HG02840 (cell line): ENCODE measurements at regions not wholly inside any gene's neighbourhood (a gene's known extent, or its start where the extent isn't known, plus 50 kb on each side); places are given as distances from the start of the nearest gene placed in this dataset.

Experiments
- ATAC-seq: cut with Tn5 transposase; IDR thresholded peaks from one replicate; pipeline ENCODE4 v1.9.1; 2021; ENCODE audit warnings: mild to moderate bottlenecking, moderate library complexity, moderate number of reproducible peaks; ENCODE audit not compliant: unreplicated experiment, low FRiP score

GRCh38 chr5:76030343-76030742 lies 52.8 kb upstream of the SV2C start:
- no peak for ATAC-seq

DNA sequence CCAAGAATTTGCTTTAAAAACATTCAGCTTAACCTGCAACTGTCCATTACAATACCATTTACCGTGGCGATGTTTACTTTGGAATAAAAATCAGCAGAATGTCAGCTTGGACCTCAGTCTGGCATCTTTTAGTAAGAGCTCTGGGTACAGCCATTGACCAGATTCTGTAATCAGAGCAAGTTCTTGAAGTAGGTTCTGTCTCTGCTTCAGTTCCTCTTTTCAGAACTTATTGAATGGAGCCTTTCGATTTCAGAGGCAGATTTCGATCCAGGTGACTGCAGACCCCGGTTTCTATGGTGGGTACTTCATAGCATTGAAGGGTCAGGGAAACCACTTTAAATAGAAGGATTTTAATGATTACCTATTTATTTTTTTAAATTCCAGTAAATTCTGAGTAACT lies 53.4 kb upstream of the SV2C start:
- no peak for ATAC-seq

DNA sequence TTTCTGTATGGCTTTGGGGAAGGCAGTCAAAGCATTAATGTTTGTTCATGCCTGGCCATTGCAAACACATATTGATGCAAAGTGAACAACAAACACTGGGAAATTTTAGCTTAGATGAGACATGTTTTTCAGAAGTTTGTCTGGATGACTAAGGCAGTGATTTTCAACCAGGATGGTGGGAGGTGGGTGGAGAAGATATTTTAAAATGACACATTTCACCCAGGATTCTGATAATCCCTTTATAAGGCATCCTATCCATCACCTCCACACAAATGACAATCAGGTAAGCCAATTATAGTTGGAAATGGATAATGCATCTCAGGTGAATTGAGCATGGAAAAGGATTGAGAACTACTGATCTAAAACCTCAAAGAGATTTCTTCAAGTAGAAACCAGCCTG lies 57.4 kb upstream of the SV2C start:
- ATAC-seq, result no peak

DNA sequence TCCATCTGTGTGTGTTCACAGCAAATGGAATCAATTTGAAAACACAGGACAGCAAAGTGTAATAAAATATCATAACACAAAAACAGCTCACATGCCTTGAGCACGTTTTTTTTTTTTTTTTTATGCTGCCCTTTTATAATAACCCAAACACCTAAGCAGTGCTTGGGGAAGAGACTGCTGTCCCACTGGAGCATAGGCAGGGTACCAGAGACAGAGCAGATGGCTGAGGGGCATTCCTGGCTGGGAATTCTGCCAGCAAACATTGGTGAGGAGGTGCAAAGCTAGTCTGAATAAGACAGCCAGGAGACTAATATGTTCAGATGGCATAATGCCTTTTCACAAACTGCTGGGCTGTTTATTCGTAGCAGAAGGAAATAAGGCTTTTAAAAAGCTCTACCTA lies 58.1 kb upstream of the SV2C start:
- no peak for ATAC-seq

DNA sequence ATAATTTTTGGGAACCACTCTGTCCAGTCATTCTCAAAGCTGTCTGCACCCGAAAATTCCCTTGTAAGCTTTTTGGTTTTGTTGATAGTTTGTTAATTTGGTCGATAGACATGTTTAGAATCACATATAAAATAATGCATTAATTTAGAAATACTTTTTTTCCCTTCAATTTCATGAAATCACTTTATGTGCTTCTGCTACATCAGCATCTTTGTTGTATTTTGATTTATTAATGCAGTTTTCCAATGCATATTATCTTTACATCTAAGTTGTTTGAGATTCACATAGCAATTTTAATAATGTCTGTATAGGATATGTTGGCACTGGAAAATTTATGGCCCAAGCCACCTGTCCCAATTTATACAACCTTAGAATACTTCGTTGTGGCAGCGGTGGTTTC lies 60.6 kb upstream of the SV2C start:
- ATAC-seq, result no peak

DNA sequence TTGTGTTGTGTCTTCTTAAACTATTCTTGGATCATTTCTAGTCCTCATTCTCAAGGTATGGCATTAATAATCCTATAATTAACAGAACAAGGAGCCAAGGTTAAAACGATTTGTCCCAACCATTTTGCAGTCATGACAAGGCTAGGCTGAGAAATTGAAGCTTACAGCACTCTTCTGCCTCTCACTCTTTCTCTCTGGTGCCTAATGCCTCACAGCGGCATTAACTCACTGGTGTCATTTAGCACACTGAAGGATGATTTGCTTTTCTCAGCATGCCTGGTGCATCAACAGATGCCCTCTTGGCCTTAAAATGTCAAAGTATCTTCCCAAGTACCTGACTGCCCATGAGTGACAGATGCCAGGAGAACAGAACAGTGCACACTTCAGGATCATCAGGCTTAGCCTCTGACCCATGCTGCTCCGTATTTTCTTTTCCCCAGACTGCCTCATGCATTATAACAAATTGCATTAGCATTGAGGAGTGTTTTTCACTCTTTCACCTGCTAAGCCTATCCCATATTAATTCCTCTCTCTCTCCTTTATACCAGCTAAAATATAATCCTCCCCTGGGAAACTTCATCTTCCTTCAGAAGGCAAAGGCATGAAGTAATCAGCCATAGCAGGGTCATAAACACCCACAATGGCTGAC lies 61.1 kb upstream of the SV2C start:
- ATAC-seq, result no peak

DNA sequence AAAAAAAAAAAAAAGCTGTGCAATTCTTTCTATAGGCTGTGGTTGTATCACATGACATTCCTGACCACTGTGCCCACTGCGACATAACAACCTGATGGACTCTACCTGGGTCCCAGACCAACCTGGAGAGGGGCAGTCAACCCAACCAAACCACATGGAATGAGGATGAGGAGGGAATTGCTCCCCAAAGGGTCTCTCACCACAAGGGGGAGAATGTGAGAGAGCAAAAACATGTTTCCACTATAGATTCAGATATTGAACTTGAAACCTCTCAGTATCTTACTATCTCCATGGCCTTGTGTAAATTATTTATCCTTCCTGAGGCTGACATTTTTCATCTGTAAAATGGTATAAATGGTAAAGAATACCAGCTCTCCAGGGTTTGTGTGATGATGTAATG lies 66.9 kb upstream of the SV2C start:
- ATAC-seq, result no peak

DNA sequence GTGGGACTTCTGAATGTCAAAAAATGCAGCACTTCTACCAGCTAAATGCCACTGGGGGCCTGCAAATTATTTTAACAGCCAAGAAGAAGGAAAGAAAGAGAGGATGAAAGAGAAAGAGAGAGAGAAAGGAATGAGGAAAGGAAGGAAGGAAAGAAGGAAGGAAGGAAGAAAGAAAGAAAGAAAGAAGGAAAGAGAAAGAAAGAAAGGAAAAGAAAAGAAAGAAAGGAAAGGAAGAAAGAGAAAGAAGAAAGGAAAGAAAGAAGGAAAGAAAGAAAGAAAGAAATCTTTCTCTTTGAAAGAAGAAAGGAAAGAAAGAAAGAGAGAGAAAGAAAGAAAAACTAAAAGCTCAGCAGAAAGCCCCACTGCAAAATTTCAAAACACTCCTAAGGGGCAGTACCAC lies 69.2 kb upstream of the SV2C start:
- ATAC-seq, result no peak

DNA sequence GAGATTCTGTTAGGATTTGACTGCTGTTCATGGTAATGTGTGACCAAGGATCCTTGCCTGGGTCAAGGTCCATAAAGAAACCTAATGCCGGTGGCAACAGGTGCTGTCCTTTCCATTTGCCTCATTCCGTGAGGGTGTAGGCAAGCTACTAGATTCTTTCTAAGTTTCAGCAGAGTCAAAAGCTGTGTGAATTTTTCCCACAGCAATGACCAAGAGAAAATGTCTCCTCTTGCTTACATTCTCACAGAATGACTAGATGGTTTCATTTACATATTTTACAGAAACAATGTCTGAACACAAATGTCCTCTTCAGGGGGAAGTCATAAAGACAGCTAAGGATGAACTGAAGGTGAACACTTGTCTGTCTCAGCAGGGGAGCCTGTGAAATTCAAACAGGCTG lies 75.3 kb upstream of the SV2C start:
- ATAC-seq, result no peak

- ATAC-seq, result no peak
Measured at GRCh38 chr5:76000582-76000981, 82.6 kb upstream of the SV2C start.

DNA sequence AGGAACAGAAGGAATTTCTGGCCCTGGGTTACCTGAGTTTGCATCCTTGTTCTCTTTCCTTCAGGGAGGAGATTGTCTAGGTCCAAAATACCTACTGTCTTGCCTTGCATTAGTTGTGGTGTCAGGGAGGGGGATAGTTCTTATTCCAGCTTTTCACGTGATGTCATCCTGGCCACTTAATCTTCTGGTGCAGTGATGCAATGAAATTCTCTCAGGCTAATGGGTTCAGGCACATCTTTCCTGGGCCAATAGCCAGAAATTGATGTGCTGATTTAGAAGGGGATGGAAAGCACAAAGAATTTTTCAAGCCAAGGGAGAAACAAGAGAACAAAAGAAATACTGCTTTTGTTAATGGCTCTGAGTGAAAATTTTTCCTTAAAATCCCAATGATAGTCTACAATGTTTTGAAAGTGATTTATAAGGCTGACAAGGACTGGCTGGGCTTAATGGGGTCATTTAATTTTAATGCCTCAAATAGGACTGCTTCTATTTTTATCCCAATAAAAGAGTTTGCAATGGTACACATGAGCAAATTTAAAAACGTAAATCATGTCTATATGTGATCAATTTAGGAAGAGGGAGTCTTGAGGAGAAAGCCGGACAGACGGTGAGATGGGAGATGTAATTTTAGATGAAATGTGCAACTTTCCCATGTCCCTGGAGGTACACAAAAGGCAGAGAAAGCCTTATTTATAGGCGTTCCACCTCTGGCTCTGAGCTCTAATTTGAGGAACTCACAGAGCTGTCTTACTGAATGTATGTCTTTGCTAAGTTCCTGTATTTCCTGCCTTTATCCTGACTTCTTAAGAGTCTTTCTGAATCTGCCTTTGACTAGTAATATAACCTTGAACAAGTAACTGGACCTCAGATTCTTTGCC lies 89.3 kb upstream of the SV2C start:
- ATAC-seq, result no peak

GRCh38 chr5:75993183-75993582 lies 90.0 kb upstream of the SV2C start:
- ATAC-seq, result no peak

DNA sequence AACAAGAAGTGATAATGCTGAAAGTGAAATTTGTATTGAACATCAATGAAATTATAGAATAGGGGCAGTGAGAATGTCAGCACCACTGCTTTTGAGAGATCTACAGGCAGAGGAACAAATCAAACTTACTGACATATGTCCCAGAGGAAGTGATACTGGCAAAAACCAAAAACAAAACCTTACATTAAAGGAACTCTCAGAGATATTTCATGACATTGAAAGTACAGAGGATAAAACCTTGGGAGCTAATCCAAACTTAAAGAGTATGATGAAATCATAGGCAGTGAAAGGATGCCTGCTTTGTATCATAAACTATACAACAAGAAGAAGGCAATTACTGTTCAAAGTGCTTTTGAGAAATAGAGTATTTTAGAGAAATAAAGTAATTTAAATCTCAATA lies 90.4 kb upstream of the SV2C start:
- no peak for ATAC-seq

DNA sequence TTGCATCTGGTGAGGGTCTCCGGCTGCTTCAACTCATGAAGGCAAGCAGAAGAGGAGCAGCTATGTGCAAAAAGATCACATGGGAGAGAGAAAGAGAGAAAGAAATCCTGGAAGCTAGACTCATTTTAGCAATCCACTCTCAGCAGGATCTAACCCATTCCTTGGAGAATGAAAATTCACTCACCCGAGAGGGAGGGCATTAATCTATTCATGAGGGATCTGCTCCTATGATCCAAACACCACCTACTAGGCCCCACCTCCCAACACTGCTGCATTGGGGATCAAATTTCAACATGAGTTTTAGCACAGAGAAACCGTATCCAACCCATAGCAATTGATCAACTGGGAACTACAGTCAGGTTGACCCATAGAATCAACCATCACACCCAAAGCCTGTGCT lies 98.1 kb upstream of the SV2C start:
- no peak for ATAC-seq

- no peak for ATAC-seq
Measured at GRCh38 chr5:75975496-75975895, 107.7 kb upstream of the SV2C start.

- no peak for ATAC-seq
Measured at GRCh38 chr5:75965292-75965691, 117.9 kb upstream of the SV2C start.

- ATAC-seq, result no peak
Measured at GRCh38 chr5:75964008-75964407, 119.2 kb upstream of the SV2C start.

DNA sequence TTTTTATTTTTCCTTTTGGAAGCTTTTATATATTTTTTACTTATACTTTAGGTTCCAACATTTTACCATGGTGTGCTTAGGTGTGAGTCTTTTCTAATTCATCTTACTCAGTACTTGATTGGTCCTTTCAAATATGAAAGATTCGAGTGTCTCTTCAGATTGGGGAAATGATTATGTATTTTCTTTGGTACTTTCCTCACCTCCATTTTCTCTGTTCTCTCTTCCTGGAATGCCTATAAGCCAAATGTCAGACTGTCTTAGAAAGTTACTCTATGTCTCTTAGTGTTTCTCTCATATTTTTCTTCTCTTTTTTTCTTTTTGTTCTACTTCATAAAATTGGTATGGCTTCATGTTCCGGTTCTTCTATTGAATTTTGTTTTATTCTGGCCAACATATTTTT lies 119.6 kb upstream of the SV2C start:
- ATAC-seq, result no peak

GRCh38 chr5:75961818-75962217 lies 121.4 kb upstream of the SV2C start:
- ATAC-seq, result no peak

GRCh38 chr5:75960129-75960528 lies 123.1 kb upstream of the SV2C start:
- ATAC-seq, result no peak

- no peak for ATAC-seq
Measured at GRCh38 chr5:75952963-75953362, 130.2 kb upstream of the SV2C start.

DNA sequence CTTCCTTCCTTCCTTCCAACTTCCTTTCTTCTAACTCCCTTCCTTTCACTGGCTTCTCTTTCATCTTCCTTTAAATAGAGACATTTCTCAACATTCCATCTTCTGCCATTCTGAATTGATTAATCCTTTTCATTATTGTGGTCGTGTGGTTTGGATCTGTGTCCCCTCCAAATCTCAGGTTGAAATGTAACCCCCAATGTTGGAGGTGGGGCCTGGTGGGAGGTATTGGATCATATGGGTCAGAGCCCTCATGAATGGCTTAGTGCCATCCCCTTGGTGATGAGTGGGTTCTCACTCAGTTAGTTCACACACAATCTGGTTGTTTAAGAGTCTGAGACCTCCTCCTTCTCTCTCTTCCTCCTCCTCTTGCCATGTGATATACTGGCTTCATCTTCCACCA lies 130.9 kb upstream of the SV2C start:
- ATAC-seq, result no peak
